ENCODE measurements at regions not wholly inside any gene's neighbourhood (a gene's known extent, or its start where the extent isn't known, plus 50 kb on each side); places are given as distances from the start of the nearest gene placed in this dataset.

GRCh38 chr9:119053070-119053469 lies 316.2 kb downstream of the BRINP1 start:
- TF ChIP-seq POLR2A (IDR thresholded peaks at IDR 0.05; ENCODE audit: low read depth, low read length), result no peak
- no peak for TF ChIP-seq TAF1 (IDR thresholded peaks at IDR 0.05; ENCODE audit: low read depth, low read length)
- no peak for TF ChIP-seq POLR2AphosphoS5 (IDR thresholded peaks at IDR 0.05; ENCODE audit: low read depth, low read length)
- TF ChIP-seq POU2F2 (IDR thresholded peaks at IDR 0.05; ENCODE audit: low read depth, low read length), result no peak
- no peak for TF ChIP-seq PAX5 (IDR thresholded peaks at IDR 0.05; ENCODE audit: insufficient read depth, low read length, severe bottlenecking)
- no peak for TF ChIP-seq SPI1 (IDR thresholded peaks at IDR 0.05; ENCODE audit: low read depth, low read length)

All from GM12891 (cell line).